GM18907 (cell line): ENCODE measurements at regions not wholly inside any gene's neighbourhood (a gene's known extent, or its start where the extent isn't known, plus 50 kb on each side); places are given as distances from the start of the nearest gene placed in this dataset.
"Not testable (repeated sequence)": the region's sequence is repeated elsewhere in the genome, so short reads cannot be mapped to it uniquely, and the experiment has no call there.

ENCODE experiments used
- ATAC-seq: cut with Tn5 transposase; IDR thresholded peaks from one replicate; pipeline ENCODE4 v1.9.1; 2021; ENCODE audit warnings: mild to moderate bottlenecking, moderate library complexity; ENCODE audit not compliant: unreplicated experiment

DNA sequence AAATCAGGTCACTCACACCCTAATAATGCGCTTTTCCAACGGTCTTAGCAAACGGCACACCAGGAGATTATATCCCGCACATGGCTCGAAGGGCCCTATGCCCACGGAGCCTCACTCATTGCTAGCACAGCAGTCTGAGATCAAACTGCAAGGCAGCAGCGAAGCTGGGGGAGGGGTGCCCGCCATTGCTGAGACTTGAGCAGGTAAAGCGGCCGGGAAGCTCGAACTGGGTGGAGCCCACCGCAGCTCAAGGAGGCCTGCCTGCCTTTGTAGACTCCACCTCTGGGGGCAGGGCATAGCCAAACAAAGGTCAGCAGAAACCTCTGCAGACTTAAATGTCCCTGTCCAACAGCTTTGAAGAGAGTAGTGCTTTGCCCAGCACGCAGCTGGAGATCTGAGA is 432.4 kb upstream of the ADAMTS9 start:
- ATAC-seq = not testable (repeated sequence)

DNA sequence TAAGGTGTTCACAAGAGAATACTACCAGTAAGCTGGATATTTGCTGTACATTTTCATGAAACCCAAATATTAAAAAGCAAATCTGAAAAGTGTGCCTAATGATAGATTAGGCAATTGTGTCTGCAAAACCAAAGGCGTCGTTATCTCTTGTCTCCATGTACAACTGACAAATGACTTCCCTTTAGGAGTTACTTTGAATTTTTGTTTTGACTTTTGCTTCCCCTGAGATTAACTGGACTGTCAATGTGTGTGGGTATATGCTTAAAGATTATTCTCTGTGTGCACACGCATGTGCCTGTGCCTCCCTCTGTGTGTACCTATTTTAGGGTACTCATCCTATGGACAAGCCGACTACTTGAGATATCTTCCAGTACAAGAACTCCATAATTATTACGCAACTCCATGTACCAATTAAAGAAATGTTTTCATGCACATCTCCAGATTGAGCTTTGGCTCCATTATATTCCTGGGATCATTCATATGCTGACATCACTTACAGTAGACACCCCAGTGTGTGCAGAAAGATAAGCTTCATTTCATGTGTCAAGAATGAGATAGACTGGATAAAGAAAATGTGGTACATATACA is 431.2 kb upstream of the ADAMTS9 start:
- ATAC-seq = no peak

DNA sequence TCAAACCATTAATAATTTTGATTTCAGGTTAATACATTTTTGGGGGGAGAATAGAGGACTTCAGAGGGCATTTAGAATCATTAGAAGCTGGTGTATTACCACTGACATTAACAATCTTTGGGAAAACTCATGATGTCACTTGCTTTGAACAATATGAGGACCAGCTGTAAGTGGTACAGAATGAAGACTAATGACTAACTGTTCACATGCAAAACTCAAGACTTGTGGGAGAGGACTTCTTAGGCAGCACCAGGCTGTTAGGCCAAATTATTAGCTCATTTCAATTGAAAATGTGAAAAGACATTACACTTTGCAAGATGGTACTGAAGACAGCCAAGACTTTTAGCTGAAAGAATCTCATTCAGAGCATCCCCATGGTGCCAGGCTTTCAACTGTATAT is 426.2 kb upstream of the ADAMTS9 start:
- ATAC-seq = no peak

DNA sequence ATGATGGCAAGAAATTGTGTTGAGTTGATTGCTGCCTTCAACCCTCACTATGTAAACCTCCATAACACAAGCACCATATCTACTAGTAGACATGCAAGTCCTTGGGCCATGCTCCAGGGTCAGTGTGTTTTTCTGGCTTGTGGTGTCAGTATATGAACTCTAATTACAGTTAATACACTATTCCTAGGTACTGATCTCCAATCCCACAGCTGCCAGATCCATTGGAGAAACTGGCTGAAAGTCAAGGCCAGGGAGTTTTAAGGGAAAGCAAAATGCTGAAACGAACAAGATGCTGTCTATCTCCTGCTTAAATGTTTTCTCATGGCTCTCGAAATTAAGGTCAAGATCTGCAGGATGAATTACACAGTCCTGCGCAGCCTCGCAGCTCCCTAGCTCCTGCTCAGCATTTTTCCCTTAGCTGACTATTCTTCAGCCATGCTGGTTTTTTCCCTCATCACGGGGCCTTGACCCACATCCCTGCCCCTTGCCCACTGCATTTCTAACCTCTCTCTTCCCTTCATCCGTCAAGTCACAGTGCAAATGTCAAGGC is 425.0 kb upstream of the ADAMTS9 start:
- no peak for ATAC-seq

DNA sequence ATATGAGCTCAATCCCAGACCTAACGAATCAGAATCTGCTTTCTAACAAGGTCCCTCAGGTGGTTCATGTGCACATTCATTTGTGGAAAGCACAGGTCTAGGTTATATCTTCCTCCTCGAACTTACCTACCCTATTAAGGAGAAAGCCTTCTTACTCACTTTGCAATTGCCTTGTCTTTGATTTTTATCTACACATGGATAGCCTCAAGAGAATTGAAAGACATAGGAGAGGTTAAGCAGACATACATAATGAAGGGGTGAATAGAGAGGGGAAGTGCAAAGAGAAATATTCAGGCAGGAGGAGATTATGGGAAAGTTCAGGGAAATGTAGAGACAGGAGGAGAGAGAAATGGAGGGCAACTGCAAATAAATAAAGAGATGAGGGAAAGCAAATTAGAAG is 422.9 kb upstream of the ADAMTS9 start:
- ATAC-seq = no peak

DNA sequence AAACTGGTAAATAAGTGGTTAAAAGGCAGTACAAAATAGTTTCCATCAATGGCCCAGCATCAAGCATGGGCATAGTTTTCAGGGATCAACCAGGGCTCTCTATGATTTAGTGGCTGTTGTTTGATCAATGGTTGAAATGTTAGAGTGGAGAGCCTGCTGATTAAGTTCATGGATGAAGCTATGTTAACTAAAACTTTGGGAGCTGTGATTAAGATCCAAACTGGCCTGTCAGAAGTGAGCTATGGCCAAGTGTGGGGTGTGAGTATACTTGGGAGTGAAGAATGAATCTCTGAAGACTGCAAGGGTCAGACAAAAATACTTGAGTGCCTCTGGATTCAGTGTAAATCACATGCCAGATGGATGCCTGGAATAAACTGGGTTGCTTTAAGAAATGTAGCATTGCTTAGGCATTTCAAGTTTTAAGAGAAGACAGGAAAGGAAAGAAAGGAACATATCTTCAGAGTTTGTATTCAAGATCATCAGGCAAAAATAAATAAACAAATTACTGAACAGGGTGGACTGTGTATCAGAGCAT is 422.2 kb upstream of the ADAMTS9 start:
- no peak for ATAC-seq

DNA sequence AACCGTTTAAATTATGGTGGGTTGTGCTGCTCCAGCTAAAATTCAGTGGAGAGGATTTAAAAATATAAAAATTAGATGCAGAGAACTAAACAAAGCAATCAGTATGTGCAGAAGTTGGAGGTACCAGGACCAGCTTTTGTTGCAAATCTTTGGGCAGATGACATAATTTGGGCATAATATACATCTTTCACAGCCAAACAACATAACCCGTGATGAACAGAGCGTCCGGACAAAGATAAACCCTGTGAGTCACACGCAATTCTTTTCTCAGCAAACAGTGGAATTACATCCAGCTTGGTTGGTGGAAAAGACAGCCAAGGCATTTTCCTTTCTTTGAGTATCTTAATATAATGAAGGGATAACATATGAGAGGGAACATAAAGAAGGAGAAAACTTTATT is 419.4 kb upstream of the ADAMTS9 start:
- ATAC-seq = no peak

DNA sequence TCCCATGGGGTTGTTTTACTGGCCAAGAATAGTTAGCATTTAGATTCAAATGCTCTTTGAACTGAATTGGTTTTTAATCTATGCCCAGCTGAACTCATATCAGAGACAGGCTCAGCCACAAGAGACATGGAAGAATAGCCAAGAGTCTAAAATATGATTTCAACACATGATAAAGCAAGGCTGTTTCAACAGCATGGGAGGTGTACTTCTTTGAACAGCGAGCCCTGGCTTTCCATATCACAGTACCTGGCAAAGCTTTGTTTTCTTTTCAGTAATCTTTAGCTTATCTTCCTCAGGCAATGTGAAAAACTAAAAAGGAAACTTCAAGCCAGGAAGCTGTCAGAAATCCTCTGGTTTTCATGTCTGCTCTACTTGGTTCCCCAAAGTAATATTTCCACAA is 413.6 kb upstream of the ADAMTS9 start:
- no peak for ATAC-seq

DNA sequence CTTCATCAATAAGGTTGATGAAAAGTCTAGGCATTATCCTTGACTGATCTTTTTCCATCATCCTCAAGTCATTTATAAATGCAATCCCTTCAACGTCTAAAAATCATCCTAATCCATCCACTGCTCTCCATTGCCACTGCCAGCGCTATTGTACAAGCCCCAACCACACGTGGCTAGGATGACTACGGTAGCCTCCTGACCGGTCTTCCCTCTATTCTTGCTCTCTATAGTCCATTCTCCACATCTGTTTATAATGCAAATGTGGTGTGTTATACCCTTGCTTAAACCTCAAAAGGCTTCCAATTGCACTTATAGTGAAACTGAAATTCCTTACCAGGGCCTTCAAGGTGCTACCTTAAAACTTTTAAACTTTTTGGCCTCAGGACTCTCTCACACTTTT is 410.6 kb upstream of the ADAMTS9 start:
- no peak for ATAC-seq

DNA sequence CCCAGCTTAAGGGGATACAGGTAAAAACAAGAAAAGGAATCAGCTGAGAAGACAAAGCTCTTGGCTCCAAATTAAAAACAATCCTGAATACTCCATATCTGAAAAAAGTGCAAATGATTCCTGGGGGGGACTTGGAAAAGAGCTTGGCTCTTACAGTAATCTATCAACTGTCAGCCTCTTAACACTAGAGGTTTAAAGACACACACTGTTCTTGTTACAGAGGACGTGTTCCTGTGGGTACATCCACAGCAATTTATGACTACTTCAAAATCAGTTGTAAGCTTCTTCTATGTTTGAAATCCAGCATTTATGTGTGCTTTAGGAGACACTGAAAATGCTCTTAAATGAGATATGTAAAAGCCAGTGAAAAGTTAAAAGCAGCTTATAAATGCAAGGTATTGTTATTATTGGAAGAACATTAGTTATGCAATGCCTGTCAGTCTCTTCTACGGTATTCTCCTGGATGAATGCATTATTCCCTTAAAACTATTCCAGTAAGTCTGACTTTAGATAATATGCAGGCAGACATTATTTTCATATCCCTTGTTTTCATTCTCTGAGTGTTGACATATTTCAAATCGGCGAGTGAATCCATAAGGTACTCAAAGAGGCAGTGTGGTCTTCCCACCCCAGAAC is 408.4 kb upstream of the ADAMTS9 start:
- ATAC-seq = no peak

DNA sequence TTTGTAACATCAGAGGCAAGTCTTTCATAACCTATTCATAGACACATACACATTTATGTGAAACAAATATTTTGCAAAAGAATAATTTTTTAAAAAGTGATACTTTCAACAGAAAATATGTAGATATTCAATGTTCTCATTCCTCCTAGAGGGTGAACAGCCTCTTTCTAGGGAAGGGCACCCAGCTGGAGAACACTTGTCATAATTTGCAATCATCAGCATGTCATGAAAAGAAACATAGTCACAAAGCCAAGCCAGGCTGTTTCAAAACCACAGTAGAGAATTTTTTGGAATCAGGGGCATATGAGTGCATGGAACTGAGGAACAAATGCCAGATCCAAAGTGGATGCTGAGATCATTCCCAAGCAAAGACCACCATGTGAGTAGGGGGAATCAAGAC is 406.9 kb upstream of the ADAMTS9 start:
- ATAC-seq = no peak

DNA sequence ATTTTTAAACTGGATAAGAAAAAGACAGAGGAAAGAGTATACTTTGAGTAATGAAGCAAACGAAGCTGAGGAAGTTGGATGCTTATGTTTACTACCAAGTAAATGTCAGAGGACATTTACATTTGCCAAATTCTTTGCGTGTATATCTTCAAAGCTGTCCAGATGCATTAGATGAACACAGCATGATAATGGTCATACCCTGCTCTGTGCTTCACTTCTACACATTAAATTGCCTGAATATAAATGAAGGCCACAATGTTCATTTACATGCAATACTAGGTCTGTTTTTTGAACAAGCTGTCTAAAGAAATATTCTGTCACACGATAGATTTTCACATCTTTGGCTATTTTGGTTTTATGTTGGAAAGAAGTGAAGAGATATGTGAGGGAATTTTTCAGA is 405.8 kb upstream of the ADAMTS9 start:
- ATAC-seq = no peak

DNA sequence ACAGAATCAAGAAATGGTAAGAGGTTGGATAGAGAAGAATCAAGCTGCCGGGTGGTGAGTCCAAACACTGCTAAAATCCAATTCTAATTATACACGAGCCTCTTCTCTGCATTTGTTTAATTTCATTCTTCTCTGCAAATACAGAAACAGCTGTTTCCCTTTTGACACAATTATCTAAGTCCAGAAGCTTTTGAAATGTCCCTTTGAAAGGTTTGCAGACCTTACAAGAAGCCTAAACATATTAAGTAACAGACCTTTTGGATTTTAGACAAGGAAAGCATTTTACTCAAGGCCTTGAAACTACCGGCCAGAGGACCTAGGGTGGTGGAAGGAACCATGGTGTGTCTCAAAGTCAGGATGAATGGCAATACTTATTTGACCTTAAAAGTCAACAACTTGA is 403.8 kb upstream of the ADAMTS9 start:
- no peak for ATAC-seq

DNA sequence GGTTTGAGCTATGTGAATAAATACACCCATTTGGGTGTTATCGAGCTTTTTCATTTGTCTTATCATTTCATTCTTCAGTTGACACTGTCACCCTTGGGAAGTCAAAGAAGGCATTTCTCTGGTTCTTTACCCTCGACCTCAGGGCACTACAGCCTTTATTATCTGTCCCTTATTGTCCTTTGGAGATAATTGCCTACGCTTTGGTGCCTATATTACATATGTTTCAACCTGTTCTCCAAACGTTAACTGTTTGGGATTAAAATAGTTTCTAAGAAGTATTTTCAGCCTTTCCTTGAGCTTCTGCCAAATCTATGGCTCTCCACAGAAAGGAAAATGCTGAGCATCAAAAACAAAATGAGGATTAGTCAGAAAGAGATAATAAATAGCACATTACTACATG is 395.4 kb upstream of the ADAMTS9 start:
- ATAC-seq = no peak

DNA sequence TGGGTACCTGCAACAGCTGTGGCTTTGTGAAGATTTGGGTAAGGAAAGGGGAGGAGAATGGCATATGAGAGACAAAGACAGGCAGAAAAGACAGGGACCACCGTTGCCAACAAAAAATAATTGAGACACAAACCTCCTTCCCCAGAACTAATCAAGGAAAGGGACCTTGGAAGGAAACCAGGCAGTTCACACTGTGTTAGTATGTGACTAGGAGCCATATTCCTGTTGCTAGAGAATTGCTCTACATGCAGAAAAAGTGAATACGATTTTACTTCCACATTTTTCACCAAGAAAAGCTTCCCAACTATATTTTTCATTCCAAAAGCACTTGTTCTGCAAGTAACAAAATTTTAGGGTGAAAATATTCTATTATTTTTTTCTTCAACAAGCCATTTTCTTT is 393.7 kb upstream of the ADAMTS9 start:
- no peak for ATAC-seq

DNA sequence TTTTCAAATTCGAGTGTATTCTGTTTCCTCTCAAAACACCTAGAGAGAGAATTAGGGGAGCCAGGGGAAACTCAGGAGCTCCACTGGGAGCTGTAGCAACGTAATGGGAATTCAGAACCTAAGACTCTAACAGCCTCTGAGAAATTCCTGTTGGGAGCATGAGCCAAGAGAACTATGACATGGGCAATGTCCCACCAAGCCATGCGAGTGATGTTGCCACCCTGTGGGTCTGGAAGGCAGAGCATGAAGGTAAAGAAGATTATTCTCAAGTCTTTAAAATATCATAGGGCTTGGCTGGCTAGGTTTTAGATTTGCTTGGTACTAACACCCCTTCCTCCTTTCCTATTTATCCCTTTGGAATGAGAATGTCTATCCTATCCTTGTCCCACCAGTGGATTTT is 392.6 kb upstream of the ADAMTS9 start:
- ATAC-seq = no peak

DNA sequence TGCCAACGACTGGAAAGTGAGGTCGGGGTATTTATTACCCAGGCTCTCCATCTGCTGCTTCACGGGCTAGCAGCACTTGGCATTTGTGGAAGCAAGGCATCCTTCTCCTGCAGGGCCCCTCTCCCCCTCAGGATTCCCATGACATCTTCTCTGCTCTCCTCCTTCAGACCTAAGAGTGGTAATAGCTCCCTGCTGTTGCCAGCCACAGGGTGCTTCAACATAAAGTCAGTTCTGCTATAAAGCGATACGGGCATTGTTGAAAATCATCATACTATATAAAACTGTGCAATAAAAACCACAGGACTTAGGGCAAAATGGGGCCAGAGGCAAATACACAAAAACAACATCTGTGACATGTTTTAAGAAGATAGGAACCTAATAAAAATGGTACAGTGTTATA is 391.8 kb upstream of the ADAMTS9 start:
- no peak for ATAC-seq

DNA sequence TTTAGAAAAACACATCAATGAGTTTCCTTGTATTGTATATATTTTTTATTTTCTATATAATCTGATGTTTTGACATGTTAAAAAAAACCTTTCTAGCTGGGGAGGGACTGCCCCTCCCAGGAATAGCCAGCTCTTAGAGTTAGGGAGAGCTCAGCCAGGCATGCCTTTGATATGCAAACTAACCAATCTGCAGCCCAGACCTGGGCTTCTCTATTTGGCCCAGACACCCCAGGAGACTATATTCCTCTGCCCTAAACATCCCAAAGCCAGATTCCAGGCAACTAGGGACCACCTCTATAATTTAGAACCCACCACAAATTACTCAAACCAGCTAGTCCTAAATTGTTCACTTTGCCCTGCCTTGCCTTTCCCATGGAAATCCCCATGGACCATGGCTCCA is 390.9 kb upstream of the ADAMTS9 start:
- ATAC-seq = no peak

DNA sequence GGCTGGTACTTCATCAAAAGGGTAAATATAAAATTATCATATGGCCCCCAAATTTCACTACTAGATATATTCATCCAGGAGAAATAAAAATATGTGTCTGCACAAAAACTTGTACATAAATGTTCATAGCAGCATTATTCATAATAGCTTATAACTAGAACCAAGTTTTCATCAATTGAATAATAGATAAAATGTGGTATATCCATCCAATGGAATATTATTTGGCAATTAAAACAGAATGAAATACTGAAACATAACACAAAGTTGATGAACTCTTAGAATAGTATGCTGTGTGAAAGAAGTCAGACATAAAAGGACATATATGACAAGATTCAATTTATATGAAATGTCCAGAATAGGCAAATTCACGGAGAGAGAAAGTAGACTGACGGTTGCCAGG is 389.3 kb upstream of the ADAMTS9 start:
- ATAC-seq = no peak

DNA sequence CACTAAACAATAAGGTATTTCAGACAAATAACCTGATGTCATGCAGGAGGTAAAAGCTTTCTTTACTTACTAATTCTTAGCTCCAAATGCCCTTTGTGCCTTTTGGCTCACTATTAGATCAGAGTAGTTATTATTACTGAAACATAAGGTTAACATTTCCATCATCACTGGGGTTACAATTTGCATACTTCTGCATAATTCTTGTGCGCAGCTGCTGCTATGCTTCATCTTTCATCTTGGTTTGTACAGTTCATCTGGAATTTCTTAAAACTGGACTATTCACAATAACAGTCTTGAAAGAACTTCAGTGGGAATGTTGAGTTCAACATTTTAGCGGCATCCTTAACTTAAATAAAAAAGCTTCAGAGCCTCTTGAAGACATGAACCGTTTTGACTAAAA is 383.2 kb upstream of the ADAMTS9 start:
- ATAC-seq = no peak

DNA sequence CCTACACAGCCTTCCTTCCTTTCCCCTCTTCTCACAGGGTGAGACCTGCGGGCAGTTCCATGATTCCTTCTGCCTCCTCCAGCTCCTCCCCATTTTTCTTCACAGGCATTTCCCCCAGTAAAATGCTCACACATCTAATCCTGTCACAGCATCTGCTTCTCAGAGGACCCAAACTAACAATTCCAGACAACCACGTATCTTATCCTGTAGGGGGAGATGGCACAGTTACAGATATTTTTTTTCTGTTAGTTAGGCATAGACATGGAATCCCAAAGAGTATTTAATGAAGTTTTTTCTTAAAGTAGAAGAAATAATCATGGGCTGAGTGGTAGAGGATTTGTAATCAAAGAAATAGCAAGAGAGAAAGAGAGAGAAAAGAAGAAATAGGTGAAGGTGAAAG is 373.1 kb upstream of the ADAMTS9 start:
- ATAC-seq = no peak

DNA sequence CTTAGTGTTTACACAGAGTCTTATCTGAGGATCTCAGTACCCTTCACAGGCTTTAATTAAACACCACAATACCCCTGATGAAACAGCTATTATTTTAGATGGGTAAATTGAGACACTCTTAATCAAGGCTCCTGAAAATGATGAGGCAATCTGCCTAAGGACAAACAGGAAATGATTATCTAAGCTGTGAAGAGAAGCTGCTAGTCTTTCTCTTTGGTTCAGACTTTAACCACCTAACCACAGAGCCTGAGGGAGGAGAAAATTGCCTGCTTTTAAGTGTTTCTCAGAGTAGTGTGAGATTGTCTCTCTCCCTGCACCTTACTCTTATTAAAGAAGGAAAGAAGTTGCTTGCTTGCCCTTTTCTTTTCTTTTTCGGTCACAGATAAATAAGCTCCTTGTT is 364.3 kb upstream of the ADAMTS9 start:
- ATAC-seq = no peak

DNA sequence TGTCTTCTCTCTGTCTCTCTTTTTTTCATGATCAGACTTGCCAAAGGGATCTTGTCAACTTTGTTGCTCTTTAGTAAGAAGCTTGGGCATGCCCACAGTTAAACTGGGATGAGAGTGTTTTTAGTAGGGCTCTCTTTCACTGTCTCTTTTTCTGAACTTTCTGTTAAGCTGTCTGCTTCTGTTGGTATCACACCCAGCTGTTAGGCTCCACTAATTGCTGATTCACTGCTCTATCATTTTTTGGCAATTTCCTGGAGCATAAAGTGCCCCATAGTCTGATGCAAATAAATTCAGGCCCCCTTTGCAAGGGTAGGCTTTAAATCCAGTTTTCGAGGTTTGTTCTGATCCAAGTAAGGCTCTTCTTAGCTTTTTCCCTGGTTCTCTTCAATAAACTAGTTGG is 360.4 kb upstream of the ADAMTS9 start:
- no peak for ATAC-seq
